ENCODE measurements at regions not wholly inside any gene's neighbourhood (a gene's known extent, or its start where the extent isn't known, plus 50 kb on each side); places are given as distances from the start of the nearest gene placed in this dataset.

DNA sequence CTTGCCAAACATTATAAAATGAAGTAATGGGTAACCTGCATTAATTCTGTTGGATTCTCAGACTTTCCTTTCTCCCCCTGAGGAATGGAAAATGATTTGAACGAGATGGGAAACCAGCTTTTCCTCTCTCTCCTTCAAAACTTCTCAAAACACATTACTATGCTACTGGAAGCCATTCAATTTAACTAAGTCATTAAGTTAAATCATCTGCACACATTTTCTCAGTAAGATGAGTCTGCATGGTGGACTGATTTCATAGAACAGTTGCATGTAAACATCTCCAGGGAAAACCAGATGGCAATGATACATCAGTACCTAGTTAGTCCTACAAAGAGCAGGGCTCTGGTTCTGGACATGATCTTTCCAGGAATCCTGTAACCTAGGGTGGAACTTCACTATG is 59.9 kb downstream of the BMP4 start:
- no peak overlapping the region for H2AFZ ChIP-seq (ENCODE audit: low read length)
- no peak for ATAC-seq
- H3K4me2 ChIP-seq (ENCODE audit: low read length): no peak overlapping the region
- no peaks in the 10 kb centered on the region for H3K27me3 ChIP-seq (ENCODE audit: low read length)
- H3K9ac ChIP-seq (ENCODE audit: low read length): no peak overlapping the region
- no peak overlapping the region for H3K27ac ChIP-seq (ENCODE audit: low read length)
- H3K9me2 ChIP-seq (replicated peaks; ENCODE audit: low read length): no peaks in the 10 kb centered on the region
- CTCF ChIA-PET: no interaction called here
- H3K4me1 ChIP-seq (ENCODE audit: insufficient read depth, low read length): peaks cover 9% of the 10 kb centered on the region
- H3K79me2 ChIP-seq (ENCODE audit: low read length): no peaks in the 10 kb centered on the region
- DNase-seq: no peak
- POLR2A ChIA-PET (ENCODE audit: unreplicated experiment): no interaction called here
- no peaks in the 10 kb centered on the region for H4K20me1 ChIP-seq (ENCODE audit: low read length)
- no peaks in the 10 kb centered on the region for H3K9me3 ChIP-seq (ENCODE audit: low read length)
- H3F3A ChIP-seq (ENCODE audit: low read length, unreplicated experiment): no peaks in the 10 kb centered on the region
- BruUV-seq (replicated peaks): no TSS peak
- no peak for TF ChIP-seq EZH2 (IDR thresholded peaks at IDR 0.05; ENCODE audit: low read length, unreplicated experiment)
- TF ChIP-seq, protein P1, sequence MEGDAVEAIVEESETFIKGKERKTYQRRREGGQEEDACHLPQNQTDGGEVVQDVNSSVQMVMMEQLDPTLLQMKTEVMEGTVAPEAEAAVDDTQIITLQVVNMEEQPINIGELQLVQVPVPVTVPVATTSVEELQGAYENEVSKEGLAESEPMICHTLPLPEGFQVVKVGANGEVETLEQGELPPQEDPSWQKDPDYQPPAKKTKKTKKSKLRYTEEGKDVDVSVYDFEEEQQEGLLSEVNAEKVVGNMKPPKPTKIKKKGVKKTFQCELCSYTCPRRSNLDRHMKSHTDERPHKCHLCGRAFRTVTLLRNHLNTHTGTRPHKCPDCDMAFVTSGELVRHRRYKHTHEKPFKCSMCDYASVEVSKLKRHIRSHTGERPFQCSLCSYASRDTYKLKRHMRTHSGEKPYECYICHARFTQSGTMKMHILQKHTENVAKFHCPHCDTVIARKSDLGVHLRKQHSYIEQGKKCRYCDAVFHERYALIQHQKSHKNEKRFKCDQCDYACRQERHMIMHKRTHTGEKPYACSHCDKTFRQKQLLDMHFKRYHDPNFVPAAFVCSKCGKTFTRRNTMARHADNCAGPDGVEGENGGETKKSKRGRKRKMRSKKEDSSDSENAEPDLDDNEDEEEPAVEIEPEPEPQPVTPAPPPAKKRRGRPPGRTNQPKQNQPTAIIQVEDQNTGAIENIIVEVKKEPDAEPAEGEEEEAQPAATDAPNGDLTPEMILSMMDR (conservative IDR thresholded peaks at IDR 0.05; ENCODE audit: low read depth, low read length): no peak
- intact Hi-C loops (cut with micrococcal nuclease): no loop called here
- no peak overlapping the region for H3K4me3 ChIP-seq (ENCODE audit: low read length)
- H3K36me3 ChIP-seq (ENCODE audit: low read depth, low read length): no peaks in the 10 kb centered on the region

GRCh38 chr14:53894456-53894855 is 62.2 kb downstream of the BMP4 start:
- Histone ChIP-seq H4K20me1 (ENCODE audit: low read length) (no peaks in the 10 kb centered on the region), H3K79me2 (ENCODE audit: low read length) (no peaks in the 10 kb centered on the region), H3K4me1 (ENCODE audit: insufficient read depth, low read length) (peaks cover 9% of the 10 kb centered on the region), H3K4me2 (ENCODE audit: low read length) (peak overlapping the region; percentile 36), H3K4me3 (ENCODE audit: low read length) (no peak overlapping the region), H3K9ac (ENCODE audit: low read length) (no peak overlapping the region), H3K27ac (ENCODE audit: low read length) (no peak overlapping the region), H2AFZ (ENCODE audit: low read length) (no peak overlapping the region), H3F3A (ENCODE audit: low read length, unreplicated experiment) (no peaks in the 10 kb centered on the region), H3K9me3 (ENCODE audit: low read length) (no peaks in the 10 kb centered on the region), H3K27me3 (ENCODE audit: low read length) (no peaks in the 10 kb centered on the region), H3K36me3 (ENCODE audit: low read depth, low read length) (no peaks in the 10 kb centered on the region), H3K9me2 (replicated peaks; ENCODE audit: low read length) (no peaks in the 10 kb centered on the region)
- TF ChIP-seq, protein P1 (conservative IDR thresholded peaks at IDR 0.05; ENCODE audit: low read depth, low read length): no peak
- TF ChIP-seq EZH2phosphoT487 (IDR thresholded peaks at IDR 0.05; ENCODE audit: borderline replicate concordance, low read length) (no peak), EZH2 (IDR thresholded peaks at IDR 0.05; ENCODE audit: low read length, unreplicated experiment) (no peak)
- ChIA-PET POLR2A (ENCODE audit: unreplicated experiment) (no interaction called here), CTCF (no interaction called here)
- ATAC-seq: peak; percentile 96
- no TSS peak for BruUV-seq (replicated peaks)
- intact Hi-C loops (cut with micrococcal nuclease): no loop called here
- peak; percentile 71 for DNase-seq

DNA sequence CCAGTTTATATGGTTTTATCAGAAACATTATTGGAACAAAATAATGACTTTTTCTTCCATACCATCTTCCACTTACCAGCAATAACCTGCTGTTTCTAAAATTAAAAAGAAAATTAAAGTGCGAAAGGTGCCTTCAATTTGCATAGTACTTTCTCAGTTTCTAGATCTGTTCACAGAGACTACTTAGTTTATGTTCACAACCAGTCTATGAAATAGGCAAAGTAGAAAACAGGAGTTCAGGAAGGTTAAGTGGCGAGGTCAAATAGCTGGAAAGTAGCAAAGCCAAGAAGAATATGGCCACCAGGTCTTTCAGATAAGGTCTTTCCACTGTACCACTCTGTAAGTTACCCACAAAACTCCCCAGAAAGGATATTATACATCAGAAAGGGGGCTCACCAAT is 63.3 kb downstream of the BMP4 start:
- H3K27me3 ChIP-seq (ENCODE audit: low read length): no peaks in the 10 kb centered on the region
- H3K9me2 ChIP-seq (replicated peaks; ENCODE audit: low read length): no peaks in the 10 kb centered on the region
- no peak overlapping the region for H3K9ac ChIP-seq (ENCODE audit: low read length)
- ChIA-PET CTCF (no interaction called here), POLR2A (ENCODE audit: unreplicated experiment) (no interaction called here)
- H3K4me2 ChIP-seq (ENCODE audit: low read length): no peak overlapping the region
- H3F3A ChIP-seq (ENCODE audit: low read length, unreplicated experiment): no peaks in the 10 kb centered on the region
- intact Hi-C loops (cut with micrococcal nuclease): no loop called here
- peaks cover 9% of the 10 kb centered on the region for H3K4me1 ChIP-seq (ENCODE audit: insufficient read depth, low read length)
- no peaks in the 10 kb centered on the region for H3K9me3 ChIP-seq (ENCODE audit: low read length)
- no peak overlapping the region for H3K4me3 ChIP-seq (ENCODE audit: low read length)
- ATAC-seq (no peak), DNase-seq (no peak)
- H3K79me2 ChIP-seq (ENCODE audit: low read length): no peaks in the 10 kb centered on the region
- TF ChIP-seq EZH2 (IDR thresholded peaks at IDR 0.05; ENCODE audit: low read length, unreplicated experiment) (no peak), EZH2phosphoT487 (IDR thresholded peaks at IDR 0.05; ENCODE audit: borderline replicate concordance, low read length) (no peak)
- TF ChIP-seq, protein P1 (conservative IDR thresholded peaks at IDR 0.05; ENCODE audit: low read depth, low read length): no peak
- H3K27ac ChIP-seq (ENCODE audit: low read length): no peak overlapping the region
- no peak overlapping the region for H2AFZ ChIP-seq (ENCODE audit: low read length)
- no peaks in the 10 kb centered on the region for H3K36me3 ChIP-seq (ENCODE audit: low read depth, low read length)
- H4K20me1 ChIP-seq (ENCODE audit: low read length): no peaks in the 10 kb centered on the region
- no TSS peak for BruUV-seq (replicated peaks)

All from PC-3 (cell line).